WTC11 (cell line): ENCODE measurements at regions not wholly inside any gene's neighbourhood (a gene's known extent, or its start where the extent isn't known, plus 50 kb on each side); places are given as distances from the start of the nearest gene placed in this dataset.

ENCODE experiments used
- CTCF ChIP-seq: fragments of 200-600 bp; IDR thresholded peaks from 2 replicates; pipeline ENCODE4 v1.8.0; 2022; ENCODE audit warnings: antibody characterized with exemption
- NFE2L1 ChIP-seq: sonication (generic); formaldehyde crosslinking; IDR thresholded peaks from 2 replicates; pipeline ENCODE4 v1.8.1; 2023; ENCODE audit warnings: missing genetic modification reagents
- NFYB ChIP-seq: sonication (generic); formaldehyde crosslinking; conservative IDR thresholded peaks from 2 replicates; pipeline ENCODE4 v1.8.0; 2022; ENCODE audit warnings: low read depth, missing genetic modification reagents
- TCF7 ChIP-seq: sonication (generic); formaldehyde crosslinking; IDR thresholded peaks from 2 replicates; pipeline ENCODE4 v1.8.0; 2022; ENCODE audit warnings: mild to moderate bottlenecking, low read depth, missing genetic modification reagents, moderate library complexity
- ZBTB43 ChIP-seq: sonication (generic); formaldehyde crosslinking; IDR thresholded peaks from 2 replicates; pipeline ENCODE4 v1.8.1; 2023; ENCODE audit warnings: mild to moderate bottlenecking, missing genetic modification reagents

- TF ChIP-seq ZBTB43 (CRISPR knock-in tag) (no peak), NFE2L1 (CRISPR knock-in tag) (no peak), CTCF (no peak), NFYB (no peak), TCF7 (no peak)
These were observed 76.3 kb downstream of the TOMM20 start for GRCh38 chr1:235052067-235053008.
